NB4 (cell line): ENCODE measurements at regions not wholly inside any gene's neighbourhood (a gene's known extent, or its start where the extent isn't known, plus 50 kb on each side); places are given as distances from the start of the nearest gene placed in this dataset.

Source experiments
- CTCF ChIP-seq: IDR thresholded peaks from one replicate; pipeline ENCODE4 v1.5.1; 2012; ENCODE audit warnings: low read depth, low read length
- MYC ChIP-seq: IDR thresholded peaks from 2 replicates; pipeline ENCODE4 v1.6.1; 2011; ENCODE audit warnings: low read depth, low read length
- POLR2A ChIP-seq: IDR thresholded peaks from 2 replicates; pipeline ENCODE4 v1.6.1; 2011; ENCODE audit warnings: mild to moderate bottlenecking; ENCODE audit not compliant: insufficient read length; ENCODE audit errors: extremely low read depth
- TF ChIP-seq, protein P1 (sequence below): IDR thresholded peaks from 2 replicates; pipeline ENCODE4 v1.6.1; 2011; ENCODE audit warnings: low read depth, low read length

DNA sequence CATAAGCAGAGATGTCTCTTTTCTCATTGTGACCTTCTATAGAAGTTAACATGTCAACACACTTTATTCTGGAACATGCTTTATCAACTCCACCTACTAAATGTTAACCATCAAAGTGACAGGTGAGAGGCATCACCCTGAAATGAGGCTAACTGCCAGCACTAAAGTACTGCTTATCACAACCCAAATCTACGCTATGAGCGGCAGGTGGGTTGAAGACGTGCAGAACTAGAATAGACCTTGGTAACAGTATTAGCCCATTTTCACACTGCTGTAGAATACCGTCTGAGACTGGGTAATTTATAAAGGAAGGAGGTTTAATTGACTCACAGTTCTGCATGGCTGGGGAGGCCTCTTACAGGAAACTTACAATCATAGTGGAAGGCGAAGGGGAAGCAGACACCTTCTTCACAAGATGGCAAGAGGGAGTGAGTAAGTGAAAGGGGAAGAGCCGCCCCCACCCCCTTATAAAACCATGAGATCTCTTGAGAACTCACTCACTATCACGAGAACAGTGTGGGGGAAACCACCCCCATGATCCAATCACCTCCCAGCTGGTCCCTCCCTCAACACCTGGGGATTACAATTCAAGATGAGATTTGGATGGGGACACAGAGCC, 359.0 kb downstream of the SEC23A start:
- TF ChIP-seq POLR2A (no peak), CTCF (no peak), MYC (no peak)
- TF ChIP-seq, protein P1, sequence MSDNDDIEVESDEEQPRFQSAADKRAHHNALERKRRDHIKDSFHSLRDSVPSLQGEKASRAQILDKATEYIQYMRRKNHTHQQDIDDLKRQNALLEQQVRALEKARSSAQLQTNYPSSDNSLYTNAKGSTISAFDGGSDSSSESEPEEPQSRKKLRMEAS = no peak
